IMR-90 (cell line): ENCODE measurements at regions not wholly inside any gene's neighbourhood (a gene's known extent, or its start where the extent isn't known, plus 50 kb on each side); places are given as distances from the start of the nearest gene placed in this dataset.

ENCODE experiments used
- ATAC-seq: fragments of 200-7000 bp; cut with Tn5 transposase; 2 replicates; pipeline ENCODE4 v1.9.1; 2020; ENCODE audit warnings: low read depth, mild to moderate bottlenecking, moderate library complexity
- BruUV-seq: library from RNA; stranded (reverse); fragments of 400-500 nt; replicated peaks from 2 replicates; lab custom pipeline; 2021; lab: Mats Ljungman, UMichigan
- CTCF ChIA-PET: fragments of 300-600 bp; formaldehyde crosslinking; extraction: SDS; loops from one replicate; lab custom pipeline; 2021; ENCODE audit warnings: antibody characterized with exemption; lab: Yijun Ruan, JAX
- POLR2A ChIA-PET: fragments of 300-600 bp; sonication (Branson Sonifier 250); formaldehyde crosslinking; loops from one replicate; lab custom pipeline; 2022; ENCODE audit warnings: antibody characterized with exemption; ENCODE audit not compliant: unreplicated experiment; lab: Charles Lee
- DNase-seq: peaks from one replicate; pipeline ENCODE4 v3.0.0; 2013
- H2AFZ ChIP-seq: replicated peaks from 2 replicates; pipeline ENCODE3; 2013; ENCODE audit warnings: low read length, mild to moderate bottlenecking; ENCODE audit not compliant: poor library complexity
- H2AK5ac ChIP-seq: 2 replicates; pipeline ENCODE4 v1.6.1; 2013; ENCODE audit warnings: low read depth, low read length, inconsistent platforms
- H2AK9ac ChIP-seq: replicated peaks from 2 replicates; pipeline ENCODE3; 2013; ENCODE audit warnings: mild to moderate bottlenecking, low read depth, low read length, moderate library complexity; ENCODE audit not compliant: poor library complexity
- H2BK120ac ChIP-seq: 2 replicates; pipeline ENCODE4 v1.6.1; 2013; ENCODE audit warnings: low read depth, low read length, inconsistent platforms
- H2BK15ac ChIP-seq: 3 replicates; pipeline ENCODE4 v1.6.1; 2013; ENCODE audit warnings: low read depth, low read length, inconsistent platforms
- H2BK20ac ChIP-seq: 2 replicates; pipeline ENCODE4 v1.6.1; 2013; ENCODE audit warnings: low read depth, mild to moderate bottlenecking, inconsistent platforms, low read length, moderate library complexity
- H2BK5ac ChIP-seq: 2 replicates; pipeline ENCODE4 v1.6.1; 2013; ENCODE audit warnings: mild to moderate bottlenecking, low read depth, low read length, inconsistent platforms; ENCODE audit not compliant: poor library complexity, severe bottlenecking
- H3K14ac ChIP-seq: replicated peaks from 2 replicates; pipeline ENCODE4 v1.6.1; 2013; ENCODE audit warnings: low read depth, low read length, inconsistent platforms
- H3K18ac ChIP-seq: 2 replicates; pipeline ENCODE4 v1.6.1; 2013; ENCODE audit warnings: low read depth, low read length, control low read depth
- H3K23ac ChIP-seq: 2 replicates; pipeline ENCODE4 v1.6.1; 2013; ENCODE audit warnings: low read depth, low read length, inconsistent platforms
- H3K27ac ChIP-seq: 2 replicates; pipeline ENCODE4 v1.5.1; 2013; ENCODE audit warnings: mild to moderate bottlenecking, control low read depth, low read length; ENCODE audit not compliant: insufficient read depth
- H3K27me3 ChIP-seq: 2 replicates; pipeline ENCODE4 v1.6.1; 2013; ENCODE audit warnings: low read length; ENCODE audit not compliant: control insufficient read depth, insufficient read depth
- H3K36me3 ChIP-seq: 2 replicates; pipeline ENCODE4 v1.6.1; 2013; ENCODE audit warnings: low read length, mixed read lengths; ENCODE audit not compliant: control insufficient read depth, insufficient read depth
- H3K4ac ChIP-seq: 2 replicates; pipeline ENCODE4 v1.6.1; 2013; ENCODE audit warnings: low read depth, low read length, inconsistent platforms
- H3K4me1 ChIP-seq: 2 replicates; pipeline ENCODE4 v1.6.1; 2013; ENCODE audit warnings: low read length, mixed read lengths; ENCODE audit not compliant: control insufficient read depth, insufficient read depth
- H3K4me2 ChIP-seq: 2 replicates; pipeline ENCODE4 v1.6.1; 2013; ENCODE audit warnings: low read depth, mild to moderate bottlenecking, control low read depth, low read length, moderate library complexity
- H3K4me3 ChIP-seq: 2 replicates; pipeline ENCODE4 v1.5.1; 2013; ENCODE audit warnings: low read depth, mild to moderate bottlenecking, control low read depth, low read length, moderate library complexity; ENCODE audit not compliant: insufficient read depth
- H3K56ac ChIP-seq: 2 replicates; pipeline ENCODE4 v1.6.1; 2013; ENCODE audit warnings: low read length, inconsistent platforms; ENCODE audit not compliant: insufficient read depth; ENCODE audit errors: extremely low read depth
- H3K79me1 ChIP-seq, 2 experiments: 2 replicates each; pipeline ENCODE4 v1.6.1; 2013; ENCODE audit warnings: low read length in 2 of 2, inconsistent platforms in 1 of 2, low read depth in 1 of 2
- H3K9ac ChIP-seq: 2 replicates; pipeline ENCODE4 v1.6.1; 2013; ENCODE audit warnings: low read depth, low read length, control low read depth
- H3K9me1 ChIP-seq: 2 replicates; pipeline ENCODE4 v1.6.1; 2013; ENCODE audit warnings: low read length, inconsistent platforms; ENCODE audit not compliant: insufficient read depth
- H3K9me3 ChIP-seq: 2 replicates; pipeline ENCODE4 v1.6.1; 2013; ENCODE audit warnings: low read length; ENCODE audit not compliant: control insufficient read depth, insufficient read depth
- H4K20me1 ChIP-seq: 2 replicates; pipeline ENCODE4 v1.6.1; 2013; ENCODE audit warnings: low read length, inconsistent platforms; ENCODE audit not compliant: insufficient read depth
- H4K5ac ChIP-seq: 2 replicates; pipeline ENCODE4 v1.6.1; 2013; ENCODE audit warnings: mild to moderate bottlenecking, low read depth, low read length, control low read depth
- H4K8ac ChIP-seq, 2 experiments: 2 replicates each; pipeline ENCODE4 v1.6.1; 2013; ENCODE audit warnings: low read depth in 2 of 2, low read length in 2 of 2, control low read depth in 1 of 2, inconsistent platforms in 1 of 2
- H4K91ac ChIP-seq: 2 replicates; pipeline ENCODE4 v1.6.1; 2013; ENCODE audit warnings: low read depth, low read length, inconsistent platforms; ENCODE audit not compliant: insufficient read depth
- CEBPB ChIP-seq: IDR thresholded peaks from 2 replicates; pipeline ENCODE4 v1.6.1; 2012; ENCODE audit warnings: low read depth, low read length, improper control_type of control experiment
- CHD1 ChIP-seq: IDR thresholded peaks from 2 replicates; pipeline ENCODE4 v1.6.1; 2012; ENCODE audit warnings: low read depth, low read length, improper control_type of control experiment
- CTCF ChIP-seq: conservative IDR thresholded peaks from 2 replicates; pipeline ENCODE4 v1.5.1; 2012; ENCODE audit warnings: mild to moderate bottlenecking, low read depth, low read length, improper control_type of control experiment
- ELK1 ChIP-seq: fragments of 150-350 bp; IDR thresholded peaks from 2 replicates; pipeline ENCODE4 v1.6.1; 2016; ENCODE audit warnings: low read depth, mild to moderate bottlenecking, low read length, moderate library complexity, borderline replicate concordance
- FOS ChIP-seq: fragments of 150-350 bp; IDR thresholded peaks from 2 replicates; pipeline ENCODE4 v1.6.1; 2016; ENCODE audit warnings: low read depth, low read length
- MXI1 ChIP-seq: IDR thresholded peaks from 2 replicates; pipeline ENCODE4 v1.6.1; 2012; ENCODE audit warnings: low read depth, mild to moderate bottlenecking, low read length, moderate library complexity, borderline replicate concordance
- NFE2L2 ChIP-seq: fragments of 150-350 bp; IDR thresholded peaks from 2 replicates; pipeline ENCODE4 v1.6.1; 2016; ENCODE audit warnings: low read depth, mild to moderate bottlenecking, low read length
- POLR2A ChIP-seq: IDR thresholded peaks from 2 replicates; pipeline ENCODE4 v1.6.1; 2012; ENCODE audit warnings: mild to moderate bottlenecking, low read depth, low read length
- RAD21 ChIP-seq: IDR thresholded peaks from 2 replicates; pipeline ENCODE4 v1.6.1; 2012; ENCODE audit warnings: low read length, improper control_type of control experiment
- RCOR1 ChIP-seq: IDR thresholded peaks from 2 replicates; pipeline ENCODE4 v1.6.1; 2012; ENCODE audit warnings: mild to moderate bottlenecking, low read length, improper control_type of control experiment; ENCODE audit not compliant: insufficient replicate concordance
- RFX5 ChIP-seq: IDR thresholded peaks from 2 replicates; pipeline ENCODE4 v1.8.0; 2012; ENCODE audit warnings: low read depth, mild to moderate bottlenecking, low read length, moderate library complexity
- USF2 ChIP-seq: fragments of 150-350 bp; IDR thresholded peaks from 2 replicates; pipeline ENCODE4 v1.6.1; 2017; ENCODE audit warnings: mild to moderate bottlenecking, antibody characterized with exemption, low read length, low read depth
- WGBS, 2 experiments: methylation state at CpG; one replicate each; pipeline versions ENCODE4 v1.1.5 to v1.1.7; 2013; ENCODE audit warnings: missing lambda C conversion rate in 2 of 2; ENCODE audit not compliant: insufficient read length in 1 of 2; ENCODE audit errors: extremely low coverage in 2 of 2; 5-methylcytosine and 5-hydroxymethylcytosine counted together
- dilution Hi-C: fragments of 300-500 bp; cut with HindIII; formaldehyde crosslinking; loops from one replicate; pipeline ENCODE4 v1.14.3; 2018; ENCODE audit warnings: low sequenced_read_pairs; ENCODE audit not compliant: unreplicated experiment
- in situ Hi-C: fragments of 300-500 bp; cut with MboI; formaldehyde crosslinking; loops from 3 replicates; pipeline ENCODE4 v1.14.3; 2019; ENCODE audit warnings: low sequenced_read_pairs, inconsistent platforms, mixed read lengths
- intact Hi-C: fragments of 100-400 bp; cut with micrococcal nuclease; formaldehyde crosslinking; loops from 2 replicates; pipeline ENCODE4 v1.10.0; 2022

- no peak overlapping the region for H3K4me3 ChIP-seq
- WGBS, 2 experiments: no CpG with 5 or more reads among the region's 1 CpG
- intact Hi-C loops: no loop called here
- no peak overlapping the region for H3K4me2 ChIP-seq
- no peak overlapping the region for H3K18ac ChIP-seq
- ChIA-PET POLR2A (no interaction called here), CTCF (no interaction called here)
- no peak overlapping the region for H4K8ac ChIP-seq
- H3K23ac ChIP-seq: no peak overlapping the region
- DNase-seq (no peak), ATAC-seq (no peak)
- H3K56ac ChIP-seq: no peak overlapping the region
- no peak overlapping the region for H2AK9ac ChIP-seq
- no peak overlapping the region for H4K5ac ChIP-seq
- H3K27ac ChIP-seq: no peak overlapping the region
- no peaks in the 10 kb centered on the region for H4K20me1 ChIP-seq
- H2AK5ac ChIP-seq: no peak overlapping the region
- BruUV-seq: no TSS peak
- no peaks in the 10 kb centered on the region for H3K4me1 ChIP-seq
- no peak overlapping the region for H3K14ac ChIP-seq
- no peaks in the 10 kb centered on the region for H3K36me3 ChIP-seq
- no peaks in the 10 kb centered on the region for H3K27me3 ChIP-seq
- in situ Hi-C loops: no loop called here
- H2AFZ ChIP-seq: no peak overlapping the region
- TF ChIP-seq CEBPB (no peak), RCOR1 (no peak), CHD1 (no peak), NFE2L2 (no peak), ELK1 (no peak), RFX5 (no peak), MXI1 (no peak), CTCF (no peak), POLR2A (no peak), USF2 (no peak), FOS (no peak), RAD21 (no peak)
- no peaks in the 10 kb centered on the region for H3K9me1 ChIP-seq
- no peak overlapping the region for H2BK20ac ChIP-seq
- no peaks in the 10 kb centered on the region for H3K79me1 ChIP-seq
- no peaks in the 10 kb centered on the region for H3K9me3 ChIP-seq
- H3K9ac ChIP-seq: no peak overlapping the region
- no peak overlapping the region for H2BK120ac ChIP-seq
- H4K91ac ChIP-seq: no peak overlapping the region
- H2BK5ac ChIP-seq: no peak overlapping the region
- H2BK15ac ChIP-seq: no peak overlapping the region
- dilution Hi-C loops: no loop called here
- no peak overlapping the region for H3K4ac ChIP-seq
These were observed 193.7 kb upstream of the FLRT2 start for GRCh38 chr14:85336257-85336656.
